Activated CD8-positive, alpha-beta memory T cell treated with anti-CD3 and anti-CD28 coated beads, Interleukin-2, amount 10 ng/mL, durations not matched to agents 7 days and 5 days (primary cell): ENCODE measurements at regions not wholly inside any gene's neighbourhood (a gene's known extent, or its start where the extent isn't known, plus 50 kb on each side); places are given as distances from the start of the nearest gene placed in this dataset.

ENCODE experiments used
- ATAC-seq: fragments of 150-1000 bp; cut with Tn5 transposase; one replicate; pipeline ENCODE4 v1.10.0; 2021; ENCODE audit warnings: moderate library complexity
- CTCF ChIA-PET: fragments of 350-600 bp; sonication (Branson Sonifier 250); formaldehyde crosslinking; loops from one replicate; lab custom pipeline; 2021; ENCODE audit warnings: antibody characterized with exemption; lab: Charles Lee
- DNase-seq: peaks from one replicate; pipeline ENCODE4 v3.0.0-alpha.2; 2020
- H3K27ac Mint-ChIP-seq: one replicate; pipeline ENCODE4 v1.8.0; 2021; ENCODE audit warnings: mild to moderate bottlenecking, mixed read lengths
- H3K27me3 Mint-ChIP-seq: one replicate; pipeline ENCODE4 v1.8.0; 2021; ENCODE audit warnings: mixed read lengths
- H3K36me3 Mint-ChIP-seq: one replicate; pipeline ENCODE4 v1.8.0; 2021; ENCODE audit warnings: mild to moderate bottlenecking, mixed read lengths
- H3K4me1 Mint-ChIP-seq: one replicate; pipeline ENCODE4 v1.8.0; 2021; ENCODE audit warnings: mixed read lengths
- H3K4me3 Mint-ChIP-seq: one replicate; pipeline ENCODE4 v1.8.0; 2021; ENCODE audit warnings: mild to moderate bottlenecking, moderate library complexity, mixed read lengths
- H3K9me3 Mint-ChIP-seq: one replicate; pipeline ENCODE4 v1.8.0; 2022; ENCODE audit warnings: low read depth, mixed read lengths

- CTCF ChIA-PET, result interaction anchor here (0.5 kb wide), 1 partner anchor 154 kb away, joined by 3 read pairs; no protein-coding TSS in a partner anchor
- Mint-ChIP-seq H3K9me3 (no peaks in the 10 kb centered on the region), H3K36me3 (no peaks in the 10 kb centered on the region), H3K27ac (no peak overlapping the region), H3K4me3 (no peak overlapping the region), H3K27me3 (peaks cover 14% of the 10 kb centered on the region), H3K4me1 (no peaks in the 10 kb centered on the region)
- no peak for ATAC-seq
- DNase-seq, result no peak
Measured at GRCh38 chr20:39277185-39277584, 315.0 kb downstream of the DHX35 start.

- DNase-seq, result no peak
- H3K27me3 Mint-ChIP-seq, result peaks cover 5% of the 10 kb centered on the region
- CTCF ChIA-PET, result no interaction called here
- no peak overlapping the region for H3K27ac Mint-ChIP-seq
- H3K36me3 Mint-ChIP-seq, result no peaks in the 10 kb centered on the region
- no peak overlapping the region for H3K4me3 Mint-ChIP-seq
- ATAC-seq, result no peak
- H3K9me3 Mint-ChIP-seq, result no peaks in the 10 kb centered on the region
- no peaks in the 10 kb centered on the region for H3K4me1 Mint-ChIP-seq
Measured at GRCh38 chr20:39270837-39271604, 308.9 kb downstream of the DHX35 start.

DNA sequence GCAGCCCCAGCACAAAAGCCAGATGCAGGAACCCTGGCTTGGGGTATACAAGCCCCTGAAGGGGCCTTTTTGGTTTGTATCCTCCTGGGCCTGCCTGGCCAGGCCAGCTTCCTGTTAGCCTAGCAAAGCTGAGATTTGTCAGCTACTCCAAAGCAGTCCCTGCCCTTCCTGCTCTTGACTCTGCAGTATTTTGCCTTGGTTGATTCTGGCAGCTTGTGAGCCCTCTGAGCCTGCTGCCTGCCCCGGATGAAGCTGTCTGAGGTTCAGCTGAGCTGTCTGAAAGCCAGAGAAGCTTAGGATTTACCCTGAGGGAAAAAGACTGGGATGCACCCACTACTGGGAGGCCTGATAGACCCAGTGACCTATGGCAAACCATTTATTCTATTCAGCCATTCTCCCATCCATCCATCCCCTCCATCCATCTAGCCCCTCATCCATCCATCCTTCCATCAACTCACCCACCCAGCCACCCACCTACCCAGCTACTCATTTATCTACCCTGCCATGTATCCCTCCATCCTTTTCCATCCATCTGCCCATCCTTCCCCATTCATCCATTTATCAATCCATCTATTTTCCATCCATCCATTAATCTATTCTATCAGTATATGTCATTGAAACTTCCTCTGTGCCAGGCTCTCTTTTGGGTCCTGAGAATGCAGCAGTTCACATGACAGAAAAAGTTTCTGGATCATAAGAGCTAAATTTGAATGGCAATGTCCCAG, 307.5 kb downstream of the DHX35 start:
- CTCF ChIA-PET, result interaction anchor here (0.9 to 1.3 kb wide), 4 partner anchors 18 to 219 kb away, joined by 3 to 4 read pairs (median 4); no protein-coding TSS in a partner anchor
- Mint-ChIP-seq H3K4me3 (no peak overlapping the region), H3K27me3 (no peaks in the 10 kb centered on the region), H3K36me3 (no peaks in the 10 kb centered on the region), H3K4me1 (no peaks in the 10 kb centered on the region), H3K27ac (no peak overlapping the region), H3K9me3 (no peaks in the 10 kb centered on the region)
- DNase-seq (no peak), ATAC-seq (no peak)

DNA sequence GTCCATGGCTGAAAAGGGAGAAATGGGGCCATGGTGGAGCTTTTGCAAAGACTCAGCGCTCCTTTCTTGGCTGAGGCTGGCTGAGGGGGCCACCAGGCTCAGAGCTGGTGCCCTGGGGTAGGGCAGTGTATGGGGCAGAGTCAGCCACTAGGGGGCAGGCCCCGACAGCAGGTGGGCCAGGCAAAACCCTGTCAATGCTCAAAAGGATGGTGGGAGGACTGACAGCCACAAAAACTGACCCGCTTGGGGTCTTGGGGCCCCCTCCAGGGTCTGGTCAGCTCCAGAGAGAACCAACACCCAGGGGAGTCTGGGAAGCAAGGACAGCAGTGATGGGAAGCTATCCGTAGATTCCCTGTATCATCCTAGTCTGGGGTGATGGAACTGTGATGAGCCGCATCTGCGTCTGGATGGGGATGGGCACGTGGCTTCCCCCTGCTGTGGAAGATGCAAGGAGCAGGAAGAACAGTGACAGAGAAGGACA, 306.9 kb downstream of the DHX35 start:
- peak; percentile 61 for DNase-seq
- H3K9me3 Mint-ChIP-seq, result no peaks in the 10 kb centered on the region
- ATAC-seq, result peak; percentile 75
- H3K27ac Mint-ChIP-seq, result no peak overlapping the region
- H3K27me3 Mint-ChIP-seq, result no peaks in the 10 kb centered on the region
- H3K36me3 Mint-ChIP-seq, result no peaks in the 10 kb centered on the region
- no peak overlapping the region for H3K4me3 Mint-ChIP-seq
- no peaks in the 10 kb centered on the region for H3K4me1 Mint-ChIP-seq
- CTCF ChIA-PET, result interaction anchor here (0.8 to 1.3 kb wide), 5 partner anchors 9 to 219 kb away, joined by 3 to 4 read pairs (median 3); no protein-coding TSS in a partner anchor

DNA sequence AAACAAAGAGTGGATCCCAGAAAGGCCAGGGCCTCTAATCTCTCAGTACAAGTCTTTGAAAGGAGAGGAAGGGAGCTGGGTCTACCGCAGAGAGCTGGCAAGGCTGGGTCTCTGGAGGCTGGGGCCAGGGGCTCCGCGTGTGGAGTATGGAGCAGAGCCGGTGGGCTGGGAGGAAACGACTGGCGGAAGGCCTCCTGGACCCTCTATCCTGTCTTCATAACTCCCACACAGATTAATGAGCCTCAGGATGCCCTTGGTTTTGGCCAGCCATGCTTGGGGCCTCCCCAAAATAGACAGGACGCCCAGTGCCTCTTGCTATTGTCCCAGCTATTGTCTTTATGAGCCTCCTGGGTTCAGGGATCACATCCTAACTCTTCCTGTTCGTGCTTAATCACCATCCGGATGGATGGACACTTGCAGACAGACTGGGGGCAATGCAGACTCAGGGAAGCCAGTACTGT, 306.4 kb downstream of the DHX35 start:
- Mint-ChIP-seq H3K4me1 (no peaks in the 10 kb centered on the region), H3K27me3 (no peaks in the 10 kb centered on the region), H3K36me3 (no peaks in the 10 kb centered on the region), H3K27ac (no peak overlapping the region), H3K4me3 (no peak overlapping the region), H3K9me3 (no peaks in the 10 kb centered on the region)
- DNase-seq (no peak), ATAC-seq (no peak)
- CTCF ChIA-PET, result interaction anchor here (0.8 to 1.3 kb wide), 4 partner anchors 9 to 218 kb away, joined by 3 to 4 read pairs (median 4); no protein-coding TSS in a partner anchor

DNA sequence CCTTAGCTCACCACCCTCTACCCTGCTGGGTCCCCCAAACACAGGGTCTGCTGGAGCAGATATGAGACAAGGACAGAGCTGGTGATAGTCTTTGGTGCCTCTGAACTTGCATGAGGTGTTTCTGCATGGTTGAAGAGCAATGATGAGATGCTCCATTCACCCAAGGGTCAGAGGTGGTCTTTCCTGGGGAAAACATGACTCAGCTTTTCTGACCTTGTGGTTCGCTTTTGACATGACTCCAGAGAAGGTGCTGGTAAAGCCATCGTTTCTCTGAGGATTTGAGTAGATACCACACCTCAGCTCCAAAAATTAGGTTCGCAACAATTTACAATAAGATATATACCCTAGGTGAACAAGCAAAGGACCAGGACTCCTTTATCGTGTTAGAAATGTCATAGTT, 304.8 kb downstream of the DHX35 start:
- ATAC-seq (no peak), DNase-seq (no peak)
- CTCF ChIA-PET, result interaction anchor here (1.3 to 1.8 kb wide), 3 partner anchors 9 to 18 kb away, joined by 4 to 6 read pairs (median 6); no protein-coding TSS in a partner anchor
- no peaks in the 10 kb centered on the region for H3K9me3 Mint-ChIP-seq
- no peaks in the 10 kb centered on the region for H3K36me3 Mint-ChIP-seq
- no peak overlapping the region for H3K27ac Mint-ChIP-seq
- no peak overlapping the region for H3K4me3 Mint-ChIP-seq
- no peaks in the 10 kb centered on the region for H3K4me1 Mint-ChIP-seq
- no peaks in the 10 kb centered on the region for H3K27me3 Mint-ChIP-seq

DNA sequence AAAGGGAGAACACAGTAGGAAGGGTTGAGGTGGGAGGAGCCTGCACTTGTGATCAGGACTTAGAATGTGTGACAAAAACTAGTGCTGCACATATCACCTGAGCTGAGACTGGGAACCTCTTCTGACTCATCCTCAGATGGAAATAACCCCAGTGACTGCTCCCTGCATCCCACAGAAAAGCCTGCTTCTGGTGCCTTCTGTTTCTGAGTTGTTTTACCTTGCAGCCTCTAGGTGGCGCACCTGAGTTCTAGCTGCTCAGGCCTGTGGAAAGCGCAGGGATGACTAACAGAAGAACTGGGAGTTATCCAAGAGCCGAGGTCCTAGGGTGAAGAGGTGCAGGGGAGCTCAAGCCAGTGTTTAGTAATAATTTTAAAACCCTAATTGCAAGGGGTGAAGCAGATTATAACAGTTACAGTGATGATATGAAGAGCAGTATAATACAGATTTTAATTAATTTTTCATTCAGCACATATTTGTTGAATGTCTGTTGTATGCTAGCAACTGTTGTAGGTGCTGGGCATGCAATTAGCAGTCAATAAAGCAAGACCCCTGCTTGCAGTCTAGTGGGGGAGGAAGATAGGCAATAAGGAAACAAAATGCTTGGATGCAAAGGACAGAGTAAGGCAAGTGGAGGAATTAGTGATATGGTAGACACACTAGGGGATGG, 302.5 kb downstream of the DHX35 start:
- Mint-ChIP-seq H3K27ac (no peak overlapping the region), H3K9me3 (no peaks in the 10 kb centered on the region), H3K4me1 (no peaks in the 10 kb centered on the region), H3K36me3 (no peaks in the 10 kb centered on the region), H3K4me3 (no peak overlapping the region), H3K27me3 (peaks cover 7% of the 10 kb centered on the region)
- CTCF ChIA-PET, result interaction anchor here (0.6 to 1.6 kb wide), 9 partner anchors 10 to 1411 kb away, joined by 3 to 4 read pairs (median 3); no protein-coding TSS in a partner anchor
- ATAC-seq, result peak; percentile 27
- DNase-seq, result peak; percentile 57

DNA sequence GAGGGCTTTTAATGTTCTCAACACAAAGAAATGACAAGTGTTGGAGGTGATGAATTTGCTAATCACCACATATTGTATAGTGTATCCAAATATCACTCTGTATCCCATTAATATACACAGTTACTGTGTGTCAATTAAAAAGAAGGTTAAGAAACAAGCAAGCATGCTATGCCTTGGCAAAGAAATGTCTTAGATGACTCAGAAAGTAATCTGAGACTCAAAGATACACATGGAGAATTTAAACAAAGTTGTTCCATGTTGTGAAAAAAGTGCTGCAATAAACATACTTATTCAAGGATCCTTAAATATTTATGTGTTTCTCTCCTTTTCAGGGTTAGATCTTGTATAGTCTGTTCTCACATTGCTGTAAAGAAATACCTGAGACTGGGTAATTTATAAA, 300.9 kb downstream of the DHX35 start:
- H3K4me3 Mint-ChIP-seq, result no peak overlapping the region
- no peaks in the 10 kb centered on the region for H3K9me3 Mint-ChIP-seq
- no peak overlapping the region for H3K27ac Mint-ChIP-seq
- DNase-seq (no peak), ATAC-seq (no peak)
- no peaks in the 10 kb centered on the region for H3K36me3 Mint-ChIP-seq
- CTCF ChIA-PET, result no interaction called here
- H3K27me3 Mint-ChIP-seq, result peaks cover 7% of the 10 kb centered on the region
- H3K4me1 Mint-ChIP-seq, result no peaks in the 10 kb centered on the region

GRCh38 chr20:39259808-39260207, 297.7 kb downstream of the DHX35 start:
- no peaks in the 10 kb centered on the region for H3K9me3 Mint-ChIP-seq
- H3K36me3 Mint-ChIP-seq, result no peaks in the 10 kb centered on the region
- no peaks in the 10 kb centered on the region for H3K4me1 Mint-ChIP-seq
- ATAC-seq (no peak), DNase-seq (peak; percentile 38)
- peaks cover 7% of the 10 kb centered on the region for H3K27me3 Mint-ChIP-seq
- CTCF ChIA-PET, result interaction anchor here (1.4 kb wide), 1 partner anchor 9 kb away, joined by 3 read pairs; no protein-coding TSS in a partner anchor
- no peak overlapping the region for H3K4me3 Mint-ChIP-seq
- H3K27ac Mint-ChIP-seq, result no peak overlapping the region

- Mint-ChIP-seq H3K9me3 (no peaks in the 10 kb centered on the region), H3K4me3 (no peak overlapping the region), H3K27ac (no peak overlapping the region), H3K4me1 (no peaks in the 10 kb centered on the region), H3K27me3 (peaks cover 7% of the 10 kb centered on the region), H3K36me3 (no peaks in the 10 kb centered on the region)
- no peak for ATAC-seq
- DNase-seq, result no peak
- CTCF ChIA-PET, result interaction anchor here (1.4 kb wide), 1 partner anchor 9 kb away, joined by 3 read pairs; no protein-coding TSS in a partner anchor
Measured at GRCh38 chr20:39259010-39259803, 297.1 kb downstream of the DHX35 start.

GRCh38 chr20:39258253-39258652, 296.1 kb downstream of the DHX35 start:
- CTCF ChIA-PET, result no interaction called here
- Mint-ChIP-seq H3K4me1 (no peaks in the 10 kb centered on the region), H3K27me3 (peaks cover 7% of the 10 kb centered on the region), H3K9me3 (no peaks in the 10 kb centered on the region), H3K36me3 (no peaks in the 10 kb centered on the region), H3K27ac (no peak overlapping the region), H3K4me3 (no peak overlapping the region)
- ATAC-seq (no peak), DNase-seq (peak; percentile 11)

DNA sequence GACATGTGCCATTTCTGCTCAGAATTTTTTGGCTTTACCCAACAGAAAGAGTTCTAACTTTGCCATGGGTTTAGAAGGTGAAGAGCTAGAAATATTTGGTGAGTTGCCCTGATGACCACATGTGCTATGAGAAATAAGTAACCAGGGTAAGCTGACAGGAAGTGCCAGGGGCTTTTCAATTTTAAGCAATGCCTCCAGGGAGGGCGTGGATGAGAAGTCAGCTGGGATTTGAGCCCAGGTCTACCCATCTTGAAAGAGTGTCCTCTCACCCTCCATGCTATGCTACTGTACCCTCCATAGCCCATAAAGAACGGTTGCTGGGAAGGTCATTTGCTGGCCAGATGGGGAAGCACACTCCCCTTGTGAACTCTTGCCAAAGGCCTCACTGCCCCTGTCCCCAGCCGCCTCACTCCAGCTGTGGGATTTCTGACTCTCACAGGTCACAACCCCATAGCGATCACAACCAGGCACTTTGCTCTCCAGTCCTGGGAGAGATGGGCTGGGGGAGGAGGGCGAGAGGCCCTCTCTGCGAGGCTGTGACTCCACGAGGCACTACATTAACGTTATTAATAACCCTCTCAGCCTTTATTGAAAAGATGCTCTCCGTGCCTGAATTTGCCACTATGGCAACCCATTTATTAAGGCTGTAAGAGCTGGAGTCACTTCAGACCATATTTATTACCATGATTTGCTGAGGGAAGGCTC, 291.1 kb downstream of the DHX35 start:
- no peaks in the 10 kb centered on the region for H3K9me3 Mint-ChIP-seq
- CTCF ChIA-PET, result interaction anchor here (1.4 kb wide), 1 partner anchor 11 kb away, joined by 3 read pairs; no protein-coding TSS in a partner anchor
- H3K27me3 Mint-ChIP-seq, result peaks cover 4% of the 10 kb centered on the region
- no peak overlapping the region for H3K4me3 Mint-ChIP-seq
- H3K36me3 Mint-ChIP-seq, result no peaks in the 10 kb centered on the region
- no peak for DNase-seq
- peaks cover 12% of the 10 kb centered on the region for H3K4me1 Mint-ChIP-seq
- no peak for ATAC-seq
- H3K27ac Mint-ChIP-seq, result no peak overlapping the region
